A549 (cell line): ENCODE measurements at regions not wholly inside any gene's neighbourhood (a gene's known extent, or its start where the extent isn't known, plus 50 kb on each side); places are given as distances from the start of the nearest gene placed in this dataset.

Experiments
- ATAC-seq, 2 experiments: fragments of 200-7000 bp in 1 of 2; fragments of >200 bp in 1 of 2; cut with Nextera tagmentation in 1 of 2; cut with Tn5 transposase in 1 of 2; 3 replicates each; pipeline versions ENCODE4 v1.8.0 to v1.9.1; 2018 to 2020; ENCODE audit warnings: mild to moderate bottlenecking in 1 of 2, moderate library complexity in 1 of 2
- CTCF ChIA-PET: fragments of 300-600 bp; sonication (Branson Sonifier 250); formaldehyde crosslinking; extraction: SDS; loops from one replicate; lab custom pipeline; 2021; ENCODE audit warnings: antibody characterized with exemption, inconsistent platforms; lab: Yijun Ruan, JAX
- POLR2A ChIA-PET: fragments of 350-600 bp; formaldehyde crosslinking; extraction: SDS; loops from one replicate; lab custom pipeline; 2021; ENCODE audit warnings: antibody characterized with exemption, inconsistent platforms; lab: Yijun Ruan, JAX
- DNase-seq, 2 experiments: peaks; one replicate each; pipeline versions ENCODE4 v3.0.0 to v3.0.0-alpha.2; 2011 to 2016; ENCODE audit warnings: low read depth in 1 of 2, low spot score in 1 of 2
- FAIRE-seq: peaks from 2 replicates; lab custom pipeline; 2011; peaks lifted over from hg19 to GRCh38; lab: Jason Lieb, UNC
- H3K27ac ChIP-seq, 2 experiments: fragments of >200 bp; sonication (Bioruptor Twin); formaldehyde crosslinking; 3 replicates each; pipeline ENCODE4 v1.5.1; 2016 to 2017
- H3K4me1 ChIP-seq: fragments of >200 bp; sonication (Bioruptor Twin); formaldehyde crosslinking; 3 replicates; pipeline ENCODE4 v1.6.1; 2016
- H3K4me2 ChIP-seq: fragments of >200 bp; sonication (Bioruptor Twin); formaldehyde crosslinking; 3 replicates; pipeline ENCODE4 v1.6.1; 2016
- H3K4me3 ChIP-seq: fragments of >200 bp; sonication (Bioruptor Twin); formaldehyde crosslinking; 3 replicates; pipeline ENCODE4 v1.5.1; 2016
- H3K9me3 ChIP-seq: fragments of >200 bp; sonication (Bioruptor Twin); formaldehyde crosslinking; 3 replicates; pipeline ENCODE4 v1.6.1; 2016
- CBX2 ChIP-seq: fragments of 200-600 bp; sonication (generic); IDR thresholded peaks from 2 replicates; pipeline ENCODE4 v1.6.1; 2016; ENCODE audit warnings: low read depth, mild to moderate bottlenecking, borderline replicate concordance
- CHD4 ChIP-seq: fragments of 200-600 bp; sonication (generic); IDR thresholded peaks from 2 replicates; pipeline ENCODE4 v1.6.1; 2016; ENCODE audit warnings: antibody characterized with exemption, mild to moderate bottlenecking, borderline replicate concordance
- CTCF ChIP-seq: fragments of >200 bp; sonication (Bioruptor Twin); formaldehyde crosslinking; IDR thresholded peaks from 3 replicates; pipeline ENCODE4 v1.5.1; 2016
- EHMT2 ChIP-seq: fragments of 200-600 bp; sonication (generic); IDR thresholded peaks from 2 replicates; pipeline ENCODE4 v1.6.1; 2016; ENCODE audit warnings: antibody characterized with exemption, low read depth, mild to moderate bottlenecking, moderate library complexity
- FOSB ChIP-seq: fragments of 250-450 bp; sonication (Bioruptor Pico); IDR thresholded peaks from 2 replicates; pipeline ENCODE4 v1.5.0; 2020; ENCODE audit warnings: mild to moderate bottlenecking, moderate library complexity
- HEYL ChIP-seq: fragments of 250-450 bp; sonication (Bioruptor Pico); IDR thresholded peaks from 2 replicates; pipeline ENCODE4 v1.8.0; 2021; ENCODE audit warnings: mild to moderate bottlenecking, moderate library complexity
- HOXA7 ChIP-seq: fragments of 250-450 bp; sonication (Bioruptor Pico); IDR thresholded peaks from 2 replicates; pipeline ENCODE4 v1.5.0; 2020; ENCODE audit warnings: mild to moderate bottlenecking, moderate library complexity
- HOXB5 ChIP-seq: fragments of 250-450 bp; sonication (Bioruptor Pico); IDR thresholded peaks from 2 replicates; pipeline ENCODE4 v1.5.0; 2020; ENCODE audit warnings: mild to moderate bottlenecking, moderate library complexity
- KDM1A ChIP-seq: fragments of 200-600 bp; sonication (generic); IDR thresholded peaks from 2 replicates; pipeline ENCODE4 v1.6.1; 2016; ENCODE audit warnings: low read depth, mild to moderate bottlenecking
- MAFK ChIP-seq: fragments of 450-650 bp; IDR thresholded peaks from 2 replicates; pipeline ENCODE4 v1.6.1; 2014; ENCODE audit not compliant: partially characterized antibody
- MAZ ChIP-seq: fragments of 150-350 bp; IDR thresholded peaks from 2 replicates; pipeline ENCODE4 v1.6.1; 2014; ENCODE audit warnings: antibody characterized with exemption, low read depth, low read length, borderline replicate concordance
- MYC ChIP-seq: IDR thresholded peaks from 2 replicates; pipeline ENCODE4 v1.6.1; 2012; ENCODE audit warnings: mild to moderate bottlenecking, inconsistent platforms, low read length, improper control_type of control experiment, borderline replicate concordance
- NFE2L2 ChIP-seq: fragments of 150-350 bp; conservative IDR thresholded peaks from 2 replicates; pipeline ENCODE4 v1.6.1; 2014; ENCODE audit warnings: low read length
- POLR2AphosphoS2 ChIP-seq: conservative IDR thresholded peaks from 2 replicates; pipeline ENCODE4 v1.6.1; 2012; ENCODE audit warnings: low read length, improper control_type of control experiment, inconsistent platforms
- RAD21 ChIP-seq, 2 experiments: fragments of >200 bp in 1 of 2; sonication (Bioruptor Twin) in 1 of 2; formaldehyde crosslinking in 1 of 2; IDR thresholded peaks in 1 of 2; conservative IDR thresholded peaks in 1 of 2; 2 replicates in 1 of 2; 3 replicates in 1 of 2; pipeline ENCODE4 v1.6.1; 2012 to 2018; ENCODE audit warnings: inconsistent platforms in 1 of 2
- RARB ChIP-seq: fragments of 250-450 bp; sonication (Bioruptor Pico); IDR thresholded peaks from 2 replicates; pipeline ENCODE4 v1.8.0; 2021; ENCODE audit warnings: mild to moderate bottlenecking, moderate library complexity
- RCOR1 ChIP-seq: fragments of 150-350 bp; IDR thresholded peaks from 2 replicates; pipeline ENCODE4 v1.6.1; 2014; ENCODE audit warnings: antibody characterized with exemption, low read length, low read depth
- REST ChIP-seq: fragments of 200-600 bp; sonication (generic); IDR thresholded peaks from 2 replicates; pipeline ENCODE4 v1.6.1; 2016; ENCODE audit warnings: antibody characterized with exemption, mild to moderate bottlenecking, moderate library complexity
- RNF2 ChIP-seq: fragments of 200-600 bp; sonication (generic); IDR thresholded peaks from 2 replicates; pipeline ENCODE4 v1.6.1; 2016; ENCODE audit warnings: low read depth, mild to moderate bottlenecking, antibody characterized with exemption, moderate library complexity, borderline replicate concordance
- TFCP2L1 ChIP-seq: fragments of 250-450 bp; sonication (Bioruptor Pico); IDR thresholded peaks from 2 replicates; pipeline ENCODE4 v1.5.0; 2021; ENCODE audit warnings: mild to moderate bottlenecking
- WGBS: methylation state at CpG from one replicate; pipeline ENCODE4 v1.1.6; 2017; ENCODE audit errors: missing lambda C conversion rate; 5-methylcytosine and 5-hydroxymethylcytosine counted together
- TF ChIP-seq, protein P1 (sequence below): IDR thresholded peaks from 2 replicates; pipeline ENCODE4 v1.6.1; 2012
- TF ChIP-seq, protein P2 (sequence below): fragments of >200 bp; sonication (Bioruptor Twin); formaldehyde crosslinking; IDR thresholded peaks from 2 replicates; pipeline ENCODE4 v1.6.1; 2016

- FAIRE-seq (no peak), DNase-seq (no peak), ATAC-seq (no peak)
- ChIA-PET CTCF (interaction anchor here (0.7 to 10.1 kb wide), 14 partner anchors 10 to 435 kb away, joined by 3 to 83 read pairs (median 4); partner anchors contain the start of gene GPX8), POLR2A (interaction anchor here (1.5 kb wide), 1 partner anchor 254 kb away, joined by 9 read pairs; the partner anchor contains the start of gene GPX8)
- WGBS: 36% methylated on average over 3 of the region's 3 CpGs
- Histone ChIP-seq H3K4me1 (no peaks in the 10 kb centered on the region), H3K9me3 (no peaks in the 10 kb centered on the region), H3K4me2 (no peak overlapping the region), H3K4me3 (no peak overlapping the region), H3K27ac (no peak overlapping the region)
- TF ChIP-seq TFCP2L1 (CRISPR knock-in tag) (no peak), MAFK (no peak), POLR2AphosphoS2 (no peak), HEYL (CRISPR knock-in tag) (no peak), EHMT2 (no peak), CTCF (no peak), RCOR1 (no peak), CHD4 (no peak), FOSB (no peak), CBX2 (no peak), MAZ (no peak), RARB (no peak)
- TF ChIP-seq, protein P1, sequence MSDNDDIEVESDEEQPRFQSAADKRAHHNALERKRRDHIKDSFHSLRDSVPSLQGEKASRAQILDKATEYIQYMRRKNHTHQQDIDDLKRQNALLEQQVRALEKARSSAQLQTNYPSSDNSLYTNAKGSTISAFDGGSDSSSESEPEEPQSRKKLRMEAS: no peak
- TF ChIP-seq, protein P2, sequence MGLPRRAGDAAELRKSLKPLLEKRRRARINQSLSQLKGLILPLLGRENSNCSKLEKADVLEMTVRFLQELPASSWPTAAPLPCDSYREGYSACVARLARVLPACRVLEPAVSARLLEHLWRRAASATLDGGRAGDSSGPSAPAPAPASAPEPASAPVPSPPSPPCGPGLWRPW: no peak
Measured at GRCh38 chr5:54905246-54905795, 80.1 kb downstream of the ESM1 start.

GRCh38 chr5:54904425-54904824, 81.0 kb downstream of the ESM1 start:
- no peak overlapping the region for H3K27ac ChIP-seq
- no peaks in the 10 kb centered on the region for H3K9me3 ChIP-seq
- ATAC-seq: peak; percentile 58 to 90; a peak in 3 of 6 replicates
- H3K4me3 ChIP-seq: no peak overlapping the region
- no peak for FAIRE-seq
- DNase-seq: peak in 1 of 2 experiments; percentile 24
- WGBS: 0% methylated on average over 2 of the region's 2 CpGs
- TF ChIP-seq MAZ (no peak), CTCF (peak; percentile 37), RAD21 (conservative IDR thresholded peaks at IDR 0.05 in 1 of 2, IDR thresholded peaks at IDR 0.05 in 1 of 2) (0 out of 5 replicates have a peak, but pooled peaks of 1 of the 2 experiments have one; percentile 7)
- no peak overlapping the region for H3K4me2 ChIP-seq
- CTCF ChIA-PET: interaction anchor here (0.7 to 10.1 kb wide), 16 partner anchors 9 to 661 kb away, joined by 3 to 83 read pairs (median 4); partner anchors contain the start of gene GPX8
- POLR2A ChIA-PET: no interaction called here
- no peaks in the 10 kb centered on the region for H3K4me1 ChIP-seq

- H3K27ac ChIP-seq: no peak overlapping the region
- 2% methylated on average over 2 of the region's 2 CpGs for WGBS
- H3K4me3 ChIP-seq: no peak overlapping the region
- H3K9me3 ChIP-seq: no peaks in the 10 kb centered on the region
- no peak for FAIRE-seq
- ChIA-PET CTCF (interaction anchor here (0.6 to 10.1 kb wide), 11 partner anchors 8 to 659 kb away, joined by 3 to 83 read pairs (median 4); partner anchors contain the start of gene GPX8), POLR2A (no interaction called here)
- no peaks in the 10 kb centered on the region for H3K4me1 ChIP-seq
- H3K4me2 ChIP-seq: no peak overlapping the region
- DNase-seq: no peak
- no peak for ATAC-seq
- TF ChIP-seq MYC (no peak), KDM1A (no peak), RNF2 (no peak), HOXB5 (CRISPR knock-in tag) (no peak), REST (no peak), CBX2 (no peak), HOXA7 (no peak), NFE2L2 (no peak)
Measured at GRCh38 chr5:54902791-54903473, 82.5 kb downstream of the ESM1 start.
